ENCODE measurements at regions not wholly inside any gene's neighbourhood (a gene's known extent, or its start where the extent isn't known, plus 50 kb on each side); places are given as distances from the start of the nearest gene placed in this dataset.

GRCh38 chr1:166295656-166296055 is 128.9 kb upstream of the FAM78B start:
- Histone ChIP-seq H3K9ac (replicated peaks; ENCODE audit: extremely low read depth, insufficient read depth, low read length) (no peak overlapping the region), H3K4me1 (ENCODE audit: control insufficient read depth, extremely low read depth, insufficient read depth, low read length) (no peaks in the 10 kb centered on the region), H3K9me1 (replicated peaks; ENCODE audit: control insufficient read depth, extremely low read depth, insufficient read depth, low read length) (no peaks in the 10 kb centered on the region), H3K27ac (ENCODE audit: insufficient read depth, low read depth, low read length) (no peak overlapping the region), H3K9me3 (replicated peaks; ENCODE audit: control insufficient read depth, insufficient read depth, low read length) (peaks cover 2% of the 10 kb centered on the region), H3K27me3 (ENCODE audit: control insufficient read depth in 2 of 2, insufficient read depth in 2 of 2, low read length in 2 of 2) (no peaks in the 10 kb centered on the region), H3K4me3 (replicated peaks in 1 of 3; ENCODE audit: insufficient read depth in 1 of 3, low read depth in 1 of 3, low read length in 3 of 3) (no peak overlapping the region), H4K20me1 (replicated peaks; ENCODE audit: control insufficient read depth, extremely low read depth, insufficient read depth, low read length) (no peaks in the 10 kb centered on the region), H3K79me2 (ENCODE audit: control insufficient read depth, insufficient read depth, low read length) (no peaks in the 10 kb centered on the region), H2AFZ (ENCODE audit: low read depth, low read length) (no peak overlapping the region), H3K4me2 (ENCODE audit: insufficient read depth, low read length) (no peak overlapping the region), H3K36me3 (ENCODE audit: control insufficient read depth in 2 of 2, extremely low read depth in 1 of 2, insufficient read depth in 2 of 2, low read length in 2 of 2) (no peaks in the 10 kb centered on the region)
- ChIA-PET CTCF (no interaction called here), POLR2A (no interaction called here)
- intact Hi-C loops (cut with micrococcal nuclease) (no loop called here), dilution Hi-C loops (cut with MboI; ENCODE audit: extremely low pct_ligation_motif_present, low sequenced_read_pairs) (no loop called here)
- BruUV-seq (replicated peaks): no TSS peak
- DNase-seq (ENCODE audit: low read depth, low spot score): no peak
- no peak for TF ChIP-seq FOS (IDR thresholded peaks at IDR 0.05; ENCODE audit: borderline replicate concordance, insufficient read depth, low read length)
- TF ChIP-seq MAX (IDR thresholded peaks at IDR 0.05; ENCODE audit: insufficient read depth, insufficient read length): no peak
- no peak for TF ChIP-seq POLR2A (IDR thresholded peaks at IDR 0.05; ENCODE audit: low read depth, low read length)
- TF ChIP-seq CTCF (IDR thresholded peaks at IDR 0.05; ENCODE audit: extremely low read depth in 1 of 2, insufficient read depth in 1 of 2, low read depth in 1 of 2, low read length in 2 of 2): no peak
- no peak for TF ChIP-seq POLR2AphosphoS5 (IDR thresholded peaks at IDR 0.05; ENCODE audit: insufficient read depth, low read depth, low read length)
- no peak for TF ChIP-seq JUN (IDR thresholded peaks at IDR 0.05; ENCODE audit: borderline replicate concordance, insufficient read depth, insufficient read length, low read depth)
- no peak for TF ChIP-seq MYC (IDR thresholded peaks at IDR 0.05; ENCODE audit: low read depth, low read length)
- TF ChIP-seq GATA2 (IDR thresholded peaks at IDR 0.05; ENCODE audit: insufficient read depth, insufficient read length, low read depth, low read length): no peak
- TF ChIP-seq EZH2 (IDR thresholded peaks at IDR 0.05; ENCODE audit: borderline replicate concordance, low read depth, low read length, severe bottlenecking): no peak
- no peak for FAIRE-seq

Data from endothelial cell of umbilical vein (primary cell).